Epithelial cell of esophagus (primary cell): ENCODE measurements at regions not wholly inside any gene's neighbourhood (a gene's known extent, or its start where the extent isn't known, plus 50 kb on each side); places are given as distances from the start of the nearest gene placed in this dataset.

Experiments used
- DNase-seq: peaks from one replicate; pipeline ENCODE4 v3.0.0; 2010; ENCODE audit warnings: low read depth
- H3K4me3 ChIP-seq: 2 replicates; pipeline ENCODE4 v1.5.1; 2011; ENCODE audit warnings: mild to moderate bottlenecking, low read length, control low read depth
- TF ChIP-seq, protein P1 (sequence below): IDR thresholded peaks from 2 replicates; pipeline ENCODE4 v1.5.1; 2011; ENCODE audit warnings: low read depth, mild to moderate bottlenecking, low read length, control low read depth, inconsistent platforms; ENCODE audit not compliant: insufficient read depth; ENCODE audit errors: missing control alignments

DNA sequence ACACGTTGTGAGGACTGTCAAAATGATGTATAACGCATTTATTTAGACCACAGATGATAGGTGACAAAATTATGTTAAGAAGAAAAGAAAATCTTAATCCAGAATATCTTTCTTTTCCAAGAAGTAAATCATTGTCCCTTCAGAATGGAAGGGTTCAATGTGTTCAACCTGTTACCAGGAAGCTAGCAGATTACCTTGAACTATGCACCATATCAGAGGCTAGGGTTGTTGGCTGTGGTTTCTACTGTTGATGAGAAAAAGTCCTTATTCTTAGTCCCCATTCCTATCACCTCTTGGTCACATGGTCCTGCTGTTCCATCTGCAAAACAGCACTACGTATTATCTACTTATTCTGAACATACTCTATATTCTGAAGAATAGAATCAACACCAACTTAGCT, 339.5 kb upstream of the CADM1 start:
- TF ChIP-seq, protein P1, sequence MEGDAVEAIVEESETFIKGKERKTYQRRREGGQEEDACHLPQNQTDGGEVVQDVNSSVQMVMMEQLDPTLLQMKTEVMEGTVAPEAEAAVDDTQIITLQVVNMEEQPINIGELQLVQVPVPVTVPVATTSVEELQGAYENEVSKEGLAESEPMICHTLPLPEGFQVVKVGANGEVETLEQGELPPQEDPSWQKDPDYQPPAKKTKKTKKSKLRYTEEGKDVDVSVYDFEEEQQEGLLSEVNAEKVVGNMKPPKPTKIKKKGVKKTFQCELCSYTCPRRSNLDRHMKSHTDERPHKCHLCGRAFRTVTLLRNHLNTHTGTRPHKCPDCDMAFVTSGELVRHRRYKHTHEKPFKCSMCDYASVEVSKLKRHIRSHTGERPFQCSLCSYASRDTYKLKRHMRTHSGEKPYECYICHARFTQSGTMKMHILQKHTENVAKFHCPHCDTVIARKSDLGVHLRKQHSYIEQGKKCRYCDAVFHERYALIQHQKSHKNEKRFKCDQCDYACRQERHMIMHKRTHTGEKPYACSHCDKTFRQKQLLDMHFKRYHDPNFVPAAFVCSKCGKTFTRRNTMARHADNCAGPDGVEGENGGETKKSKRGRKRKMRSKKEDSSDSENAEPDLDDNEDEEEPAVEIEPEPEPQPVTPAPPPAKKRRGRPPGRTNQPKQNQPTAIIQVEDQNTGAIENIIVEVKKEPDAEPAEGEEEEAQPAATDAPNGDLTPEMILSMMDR = no peak
- no peak overlapping the region for H3K4me3 ChIP-seq
- DNase-seq = no peak

DNA sequence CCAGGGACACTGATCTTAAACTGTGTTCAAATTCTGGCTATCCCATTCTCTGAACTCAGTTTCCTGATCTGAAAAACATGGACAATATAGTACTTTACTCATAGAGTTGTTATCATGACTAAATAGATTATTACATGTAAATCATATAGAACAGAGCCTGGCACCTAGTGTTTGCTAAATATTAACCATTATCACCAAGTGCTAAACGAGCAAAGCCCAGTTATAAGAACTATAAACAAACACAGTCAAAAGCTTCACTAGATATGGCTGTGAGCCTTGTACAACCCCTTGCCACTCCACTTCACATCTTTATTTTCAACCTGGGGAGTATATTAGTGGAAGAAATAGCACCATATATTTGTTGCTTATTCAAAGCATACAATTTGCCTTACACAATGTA, 338.9 kb upstream of the CADM1 start:
- H3K4me3 ChIP-seq = no peak overlapping the region
- no peak for DNase-seq
- TF ChIP-seq, protein P1 = no peak

DNA sequence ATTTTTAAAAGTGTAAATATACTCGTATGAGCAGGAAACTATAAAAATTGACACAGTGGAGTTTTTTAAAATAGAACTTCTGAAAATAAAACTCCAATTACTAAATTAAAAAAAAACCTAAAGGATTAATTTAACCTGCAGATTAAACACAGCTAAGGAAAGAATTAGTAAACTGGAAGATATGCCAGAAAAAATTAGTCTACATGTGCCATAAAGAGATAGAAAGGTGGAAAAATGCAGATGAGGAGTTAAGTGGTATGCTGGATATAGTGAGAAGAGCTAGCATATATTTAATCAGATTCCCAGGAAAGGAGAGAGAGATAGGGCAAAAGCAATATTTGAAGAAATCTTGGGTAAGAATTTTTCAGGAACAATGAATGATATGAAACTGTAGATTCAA, 315.8 kb upstream of the CADM1 start:
- TF ChIP-seq, protein P1 = no peak
- no peak for DNase-seq
- H3K4me3 ChIP-seq = no peak overlapping the region

DNA sequence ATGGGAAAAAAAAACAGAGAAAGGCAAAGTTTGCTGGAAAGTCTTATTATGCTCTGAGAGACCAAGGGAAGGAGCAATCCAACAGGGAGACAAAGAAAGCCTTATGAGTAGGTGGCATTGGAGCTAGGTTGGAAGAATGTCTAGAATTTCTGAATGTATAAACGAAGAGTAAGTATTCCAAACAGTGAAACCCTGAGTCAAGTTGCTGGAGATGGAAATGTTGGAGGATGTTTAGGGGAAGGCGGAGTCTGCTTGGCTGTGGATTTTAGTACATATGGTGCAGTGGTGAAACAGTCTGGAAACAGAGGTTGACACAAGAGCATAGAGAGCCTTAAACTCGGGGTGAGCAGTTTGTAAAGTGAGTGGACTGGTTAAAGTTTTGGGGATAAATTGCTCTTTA, 314.8 kb upstream of the CADM1 start:
- H3K4me3 ChIP-seq = no peak overlapping the region
- TF ChIP-seq, protein P1 = no peak
- DNase-seq = no peak

DNA sequence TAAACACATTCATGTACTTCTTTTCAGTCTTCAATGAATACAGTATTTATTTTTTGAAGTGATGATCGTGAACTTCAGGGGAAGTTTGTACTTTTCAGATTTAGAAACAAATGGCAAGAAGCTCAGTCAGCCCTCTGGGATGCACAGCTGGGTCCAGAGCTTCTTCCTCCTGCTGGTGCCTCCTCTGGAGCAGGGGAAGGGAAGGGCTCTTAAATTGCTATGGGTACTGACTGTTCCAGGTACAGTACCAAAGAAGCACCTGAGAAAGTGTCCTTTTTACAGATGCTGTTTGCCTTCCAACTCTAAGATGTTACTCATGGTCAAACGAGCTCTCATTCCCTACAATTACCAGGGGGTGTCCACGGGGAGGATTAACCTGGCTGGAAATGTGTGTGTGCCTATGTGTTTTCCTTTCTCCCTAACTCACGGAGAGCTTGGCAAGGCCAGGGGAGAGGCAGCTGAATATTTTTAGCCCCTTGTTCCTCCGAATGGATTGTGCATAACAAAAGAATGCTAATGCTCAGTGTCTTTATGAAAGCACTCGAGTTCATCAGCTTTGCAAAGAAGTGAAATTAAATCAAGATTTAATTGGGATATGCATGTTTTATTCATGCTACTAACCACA, 313.7 kb upstream of the CADM1 start:
- TF ChIP-seq, protein P1 = no peak

DNA sequence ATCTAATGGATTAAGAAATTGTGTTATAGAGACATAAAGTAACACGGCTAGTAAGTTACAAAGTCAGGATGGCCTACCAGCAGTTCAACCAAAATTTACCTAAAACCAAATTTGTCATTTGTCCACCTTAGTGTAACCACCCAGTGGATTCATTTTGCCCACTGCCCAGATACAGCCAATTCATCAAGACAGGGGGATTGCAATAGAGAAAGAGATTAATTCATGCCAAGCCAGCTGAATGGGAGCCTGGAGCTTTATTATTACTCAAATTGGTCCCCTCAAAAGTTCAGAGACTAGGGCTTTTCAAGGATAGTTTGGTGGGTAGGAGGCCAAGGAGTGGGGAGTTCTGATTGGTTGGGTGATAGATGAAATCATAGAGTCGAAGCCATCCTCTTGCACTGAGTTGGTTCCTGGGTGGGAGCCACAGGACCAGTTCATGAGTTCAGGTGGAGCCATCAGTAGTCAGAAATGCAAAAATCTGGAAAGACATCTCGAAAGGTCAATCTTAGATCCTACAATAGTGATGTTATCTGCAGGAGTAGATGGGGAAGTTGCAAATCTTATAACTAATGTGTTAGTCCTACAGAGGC, 304.2 kb upstream of the CADM1 start:
- no peak for DNase-seq
- TF ChIP-seq, protein P1 = no peak
- H3K4me3 ChIP-seq = no peak overlapping the region

More for the DNA sequence above, 313.7 kb upstream of the CADM1 start:
- DNase-seq = no peak
- H3K4me3 ChIP-seq = no peak overlapping the region

DNA sequence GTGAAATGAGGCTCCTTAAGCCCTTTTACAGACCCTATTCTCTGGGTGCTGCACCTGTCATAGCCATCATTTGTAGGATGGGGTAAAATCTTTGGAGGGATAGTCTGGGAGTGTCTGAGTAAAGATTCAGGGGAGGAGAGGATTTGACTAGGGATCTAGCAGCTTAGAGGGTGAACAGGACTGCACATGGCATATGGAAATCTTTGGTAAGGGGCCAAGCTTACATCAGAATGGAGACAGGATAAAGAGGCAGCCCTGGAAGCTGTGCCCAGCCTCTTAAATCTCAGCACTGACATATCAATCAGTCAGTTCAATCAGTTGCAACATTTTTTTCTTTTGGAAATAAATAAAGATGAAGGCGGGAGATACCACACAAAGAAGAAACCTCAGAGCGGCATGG, 301.8 kb upstream of the CADM1 start:
- DNase-seq = no peak
- TF ChIP-seq, protein P1 = no peak
- no peak overlapping the region for H3K4me3 ChIP-seq
